ENCODE measurements at regions not wholly inside any gene's neighbourhood (a gene's known extent, or its start where the extent isn't known, plus 50 kb on each side); places are given as distances from the start of the nearest gene placed in this dataset.

- TF ChIP-seq CTCF (IDR thresholded peaks at IDR 0.05) (no peak), POLR2A (IDR thresholded peaks at IDR 0.05) (no peak)
Observed at GRCh38 chr15:101556273-101556672, 66.8 kb upstream of the PCSK6 start.
